Right lobe of liver (tissue), 4 donors: ENCODE measurements at regions not wholly inside any gene's neighbourhood (a gene's known extent, or its start where the extent isn't known, plus 50 kb on each side); places are given as distances from the start of the nearest gene placed in this dataset.

Experiments used
- POLR2A ChIP-seq: fragments of 450-650 bp; IDR thresholded peaks from one replicate; pipeline ENCODE4 v1.6.1; 2017; ENCODE audit warnings: antibody characterized with exemption, mild to moderate bottlenecking
- TF ChIP-seq, protein P1 (sequence below), 4 donors: fragments of 200-600 bp in 3 of 4; fragments of 450-650 bp in 1 of 4; IDR thresholded peaks; one replicate each; pipeline versions ENCODE4 v1.5.1 to v1.8.0; 2016 to 2022; ENCODE audit warnings: antibody characterized with exemption in 4 of 4, mild to moderate bottlenecking in 2 of 4
- donor health status: DM: no; HTN: no; CAD: no.
- donor health status: DM: no; HTN: no; CAD: no.
- donor health status: DM: no; HTN: yes; CAD: no.

DNA sequence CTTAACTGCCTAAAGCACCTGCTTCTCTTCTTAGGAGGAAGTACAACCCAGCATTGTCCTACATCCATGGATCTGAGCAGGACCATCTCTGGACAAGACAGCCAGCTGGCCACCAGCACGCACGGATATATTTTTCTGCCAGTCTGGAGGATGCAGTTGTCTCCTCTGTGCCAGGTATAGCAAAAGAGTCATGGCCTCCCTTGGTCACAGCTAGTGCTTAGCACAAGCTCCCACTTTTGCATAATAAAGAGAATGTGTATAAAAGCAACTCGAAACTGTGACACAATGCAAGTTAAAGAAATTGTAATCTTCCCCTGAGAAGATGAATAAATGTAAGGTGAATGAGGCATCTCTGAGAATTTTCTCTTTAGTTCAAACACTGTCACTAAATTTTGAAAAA lies 267.8 kb upstream of the MANEA start:
- TF ChIP-seq, protein P1, sequence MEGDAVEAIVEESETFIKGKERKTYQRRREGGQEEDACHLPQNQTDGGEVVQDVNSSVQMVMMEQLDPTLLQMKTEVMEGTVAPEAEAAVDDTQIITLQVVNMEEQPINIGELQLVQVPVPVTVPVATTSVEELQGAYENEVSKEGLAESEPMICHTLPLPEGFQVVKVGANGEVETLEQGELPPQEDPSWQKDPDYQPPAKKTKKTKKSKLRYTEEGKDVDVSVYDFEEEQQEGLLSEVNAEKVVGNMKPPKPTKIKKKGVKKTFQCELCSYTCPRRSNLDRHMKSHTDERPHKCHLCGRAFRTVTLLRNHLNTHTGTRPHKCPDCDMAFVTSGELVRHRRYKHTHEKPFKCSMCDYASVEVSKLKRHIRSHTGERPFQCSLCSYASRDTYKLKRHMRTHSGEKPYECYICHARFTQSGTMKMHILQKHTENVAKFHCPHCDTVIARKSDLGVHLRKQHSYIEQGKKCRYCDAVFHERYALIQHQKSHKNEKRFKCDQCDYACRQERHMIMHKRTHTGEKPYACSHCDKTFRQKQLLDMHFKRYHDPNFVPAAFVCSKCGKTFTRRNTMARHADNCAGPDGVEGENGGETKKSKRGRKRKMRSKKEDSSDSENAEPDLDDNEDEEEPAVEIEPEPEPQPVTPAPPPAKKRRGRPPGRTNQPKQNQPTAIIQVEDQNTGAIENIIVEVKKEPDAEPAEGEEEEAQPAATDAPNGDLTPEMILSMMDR (IDR thresholded peaks at IDR 0.05): no peak
- no peak for TF ChIP-seq POLR2A
